ENCODE measurements at regions not wholly inside any gene's neighbourhood (a gene's known extent, or its start where the extent isn't known, plus 50 kb on each side); places are given as distances from the start of the nearest gene placed in this dataset.

DNA sequence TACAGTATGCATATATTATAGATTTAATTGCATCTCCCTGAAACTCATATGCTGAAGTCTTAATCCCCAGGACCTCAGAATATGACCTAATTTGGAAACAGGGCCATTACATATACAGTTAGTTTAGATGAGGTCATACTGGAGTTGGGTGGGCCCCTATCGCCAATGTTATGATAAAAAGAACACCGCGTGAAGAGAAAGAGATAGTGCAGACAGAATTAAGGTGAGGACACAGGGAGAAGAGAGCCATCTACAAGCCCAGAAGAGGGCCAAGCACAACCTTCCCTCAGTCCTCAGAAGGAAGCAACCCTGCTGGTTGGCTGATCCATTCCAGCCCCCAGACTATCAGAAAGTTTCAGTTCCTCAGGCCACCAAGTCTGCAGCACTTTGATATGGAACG is 311.9 kb upstream of the RAB6C start:
- TF ChIP-seq, protein P1, sequence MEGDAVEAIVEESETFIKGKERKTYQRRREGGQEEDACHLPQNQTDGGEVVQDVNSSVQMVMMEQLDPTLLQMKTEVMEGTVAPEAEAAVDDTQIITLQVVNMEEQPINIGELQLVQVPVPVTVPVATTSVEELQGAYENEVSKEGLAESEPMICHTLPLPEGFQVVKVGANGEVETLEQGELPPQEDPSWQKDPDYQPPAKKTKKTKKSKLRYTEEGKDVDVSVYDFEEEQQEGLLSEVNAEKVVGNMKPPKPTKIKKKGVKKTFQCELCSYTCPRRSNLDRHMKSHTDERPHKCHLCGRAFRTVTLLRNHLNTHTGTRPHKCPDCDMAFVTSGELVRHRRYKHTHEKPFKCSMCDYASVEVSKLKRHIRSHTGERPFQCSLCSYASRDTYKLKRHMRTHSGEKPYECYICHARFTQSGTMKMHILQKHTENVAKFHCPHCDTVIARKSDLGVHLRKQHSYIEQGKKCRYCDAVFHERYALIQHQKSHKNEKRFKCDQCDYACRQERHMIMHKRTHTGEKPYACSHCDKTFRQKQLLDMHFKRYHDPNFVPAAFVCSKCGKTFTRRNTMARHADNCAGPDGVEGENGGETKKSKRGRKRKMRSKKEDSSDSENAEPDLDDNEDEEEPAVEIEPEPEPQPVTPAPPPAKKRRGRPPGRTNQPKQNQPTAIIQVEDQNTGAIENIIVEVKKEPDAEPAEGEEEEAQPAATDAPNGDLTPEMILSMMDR (optimal IDR thresholded peaks at IDR 0.05 in 1 of 3, IDR thresholded peaks at IDR 0.05 in 1 of 3, conservative IDR thresholded peaks at IDR 0.05 in 1 of 3; ENCODE audit: extremely low read depth in 1 of 3, insufficient read depth in 2 of 3, low read length in 3 of 3): no peak
- TF ChIP-seq EZH2 (IDR thresholded peaks at IDR 0.05; ENCODE audit: low read length): no peak
